Osteoblast (primary cell): ENCODE measurements at regions not wholly inside any gene's neighbourhood (a gene's known extent, or its start where the extent isn't known, plus 50 kb on each side); places are given as distances from the start of the nearest gene placed in this dataset.

ENCODE experiments used
- DNase-seq: peaks from one replicate; pipeline ENCODE4 v3.0.0; 2011; ENCODE audit warnings: low spot score, mixed read lengths; ENCODE audit not compliant: insufficient read length; ENCODE audit errors: missing footprints
- H2AFZ ChIP-seq: 2 replicates; pipeline ENCODE4 v1.6.0; 2011; ENCODE audit warnings: mild to moderate bottlenecking, low read length
- H3K27ac ChIP-seq: 2 replicates; pipeline ENCODE4 v1.5.1; 2011; ENCODE audit warnings: mild to moderate bottlenecking, low read depth, low read length, moderate library complexity
- H3K27me3 ChIP-seq: 2 replicates; pipeline ENCODE4 v1.6.0; 2012; ENCODE audit warnings: mild to moderate bottlenecking, control low read depth, inconsistent platforms, low read length, moderate library complexity; ENCODE audit not compliant: insufficient read depth
- H3K36me3 ChIP-seq: 2 replicates; pipeline ENCODE4 v1.5.1; 2011; ENCODE audit warnings: mild to moderate bottlenecking, low read length, control low read depth, moderate library complexity; ENCODE audit not compliant: insufficient read depth
- H3K4me1 ChIP-seq: 2 replicates; pipeline ENCODE4 v1.5.1; 2011; ENCODE audit warnings: mild to moderate bottlenecking, low read length, control low read depth, moderate library complexity; ENCODE audit not compliant: insufficient read depth
- H3K4me2 ChIP-seq: 2 replicates; pipeline ENCODE4 v1.6.0; 2011; ENCODE audit warnings: mild to moderate bottlenecking, low read length; ENCODE audit not compliant: insufficient read depth
- H3K4me3 ChIP-seq: fragments of 200-600 bp; sonication (generic); 3 replicates; pipeline ENCODE4 v1.5.1; 2012; ENCODE audit warnings: mild to moderate bottlenecking, low read length, inconsistent platforms; ENCODE audit not compliant: insufficient read depth
- H3K79me2 ChIP-seq: 2 replicates; pipeline ENCODE4 v1.6.0; 2012; ENCODE audit warnings: mild to moderate bottlenecking, low read length, control low read depth, inconsistent platforms; ENCODE audit not compliant: insufficient read depth
- H3K9me3 ChIP-seq: 2 replicates; pipeline ENCODE4 v1.5.1; 2011; ENCODE audit warnings: low read depth, low read length, control low read depth
- H4K20me1 ChIP-seq: 2 replicates; pipeline ENCODE4 v1.6.0; 2012; ENCODE audit warnings: mild to moderate bottlenecking, low read length, control low read depth; ENCODE audit not compliant: insufficient read depth
- TF ChIP-seq, protein P1 (sequence below): IDR thresholded peaks from 2 replicates; pipeline ENCODE4 v1.5.1; 2011; ENCODE audit warnings: mild to moderate bottlenecking, low read depth, low read length, moderate library complexity; ENCODE audit errors: extremely low read depth

DNA sequence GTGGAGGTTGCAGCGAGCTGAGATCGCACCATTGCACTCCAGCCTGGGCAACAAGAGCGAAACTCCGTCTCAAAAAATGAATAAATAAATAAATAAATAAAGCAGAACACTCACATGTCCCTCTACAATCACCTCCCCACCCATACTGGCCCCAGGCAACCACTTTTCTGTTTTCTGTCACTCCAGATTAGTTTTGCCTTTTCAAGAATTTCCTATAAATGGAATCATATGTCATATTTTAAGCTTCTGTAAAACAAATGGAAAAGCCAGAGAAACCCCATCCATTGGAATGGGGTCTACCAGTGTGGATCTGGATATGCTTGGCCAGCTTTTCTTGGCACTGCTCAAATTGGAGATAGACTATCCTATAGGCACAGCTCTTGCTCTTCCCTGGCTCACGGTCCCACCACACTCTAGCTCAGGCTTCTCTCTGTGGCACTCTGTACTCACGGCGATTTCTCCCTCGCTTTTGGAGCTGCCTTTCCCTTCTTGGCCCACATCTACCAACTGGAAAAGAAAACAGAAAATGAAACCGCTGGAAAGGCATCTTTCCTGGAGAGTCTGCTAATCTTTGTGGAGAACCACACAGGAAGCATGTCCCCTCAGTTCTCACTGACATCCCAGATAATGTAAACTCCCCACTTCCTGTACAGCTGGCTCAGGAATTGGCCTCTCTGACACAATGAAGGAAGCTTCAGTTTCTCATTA is 210.1 kb downstream of the JCAD start:
- Histone ChIP-seq H2AFZ (peak overlapping the region; percentile 66), H3K9me3 (no peaks in the 10 kb centered on the region), H4K20me1 (no peaks in the 10 kb centered on the region), H3K4me3 (peak overlapping the region; percentile 55), H3K27me3 (peaks cover 28% of the 10 kb centered on the region), H3K36me3 (no peaks in the 10 kb centered on the region), H3K4me2 (peak overlapping the region; percentile 80), H3K27ac (peak overlapping the region; percentile 7), H3K4me1 (peaks cover 12% of the 10 kb centered on the region), H3K79me2 (no peaks in the 10 kb centered on the region)
- DNase-seq, result peak; percentile 83
- TF ChIP-seq, protein P1, sequence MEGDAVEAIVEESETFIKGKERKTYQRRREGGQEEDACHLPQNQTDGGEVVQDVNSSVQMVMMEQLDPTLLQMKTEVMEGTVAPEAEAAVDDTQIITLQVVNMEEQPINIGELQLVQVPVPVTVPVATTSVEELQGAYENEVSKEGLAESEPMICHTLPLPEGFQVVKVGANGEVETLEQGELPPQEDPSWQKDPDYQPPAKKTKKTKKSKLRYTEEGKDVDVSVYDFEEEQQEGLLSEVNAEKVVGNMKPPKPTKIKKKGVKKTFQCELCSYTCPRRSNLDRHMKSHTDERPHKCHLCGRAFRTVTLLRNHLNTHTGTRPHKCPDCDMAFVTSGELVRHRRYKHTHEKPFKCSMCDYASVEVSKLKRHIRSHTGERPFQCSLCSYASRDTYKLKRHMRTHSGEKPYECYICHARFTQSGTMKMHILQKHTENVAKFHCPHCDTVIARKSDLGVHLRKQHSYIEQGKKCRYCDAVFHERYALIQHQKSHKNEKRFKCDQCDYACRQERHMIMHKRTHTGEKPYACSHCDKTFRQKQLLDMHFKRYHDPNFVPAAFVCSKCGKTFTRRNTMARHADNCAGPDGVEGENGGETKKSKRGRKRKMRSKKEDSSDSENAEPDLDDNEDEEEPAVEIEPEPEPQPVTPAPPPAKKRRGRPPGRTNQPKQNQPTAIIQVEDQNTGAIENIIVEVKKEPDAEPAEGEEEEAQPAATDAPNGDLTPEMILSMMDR, result no peak

DNA sequence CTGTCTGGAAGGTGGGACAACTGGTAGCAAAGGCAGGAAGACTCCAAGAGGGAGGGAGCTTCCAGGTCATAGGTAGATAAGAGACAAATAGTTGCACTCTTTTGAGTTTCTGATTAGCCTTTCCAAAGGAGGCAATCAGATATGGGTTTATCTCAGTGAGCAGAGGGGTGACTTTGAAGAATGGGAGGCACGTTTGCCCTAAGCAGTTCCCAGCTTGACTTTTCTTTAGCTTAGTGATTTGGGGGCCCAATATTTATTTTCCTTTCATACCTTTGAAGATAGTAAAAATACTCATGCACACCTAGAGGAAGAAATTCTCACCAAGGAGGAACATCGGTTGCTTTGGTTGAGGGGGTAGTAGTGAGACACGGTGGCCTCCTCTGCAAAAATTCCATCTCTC is 212.1 kb upstream of the SVIL start:
- no peak overlapping the region for H3K4me2 ChIP-seq
- H3K4me1 ChIP-seq, result peaks cover 12% of the 10 kb centered on the region
- H3K4me3 ChIP-seq, result no peak overlapping the region
- no peaks in the 10 kb centered on the region for H4K20me1 ChIP-seq
- H3K36me3 ChIP-seq, result no peaks in the 10 kb centered on the region
- no peaks in the 10 kb centered on the region for H3K79me2 ChIP-seq
- peaks cover 22% of the 10 kb centered on the region for H3K27me3 ChIP-seq
- H3K9me3 ChIP-seq, result no peaks in the 10 kb centered on the region
- TF ChIP-seq, protein P1, result no peak
- H3K27ac ChIP-seq, result no peak overlapping the region
- no peak for DNase-seq
- no peak overlapping the region for H2AFZ ChIP-seq

DNA sequence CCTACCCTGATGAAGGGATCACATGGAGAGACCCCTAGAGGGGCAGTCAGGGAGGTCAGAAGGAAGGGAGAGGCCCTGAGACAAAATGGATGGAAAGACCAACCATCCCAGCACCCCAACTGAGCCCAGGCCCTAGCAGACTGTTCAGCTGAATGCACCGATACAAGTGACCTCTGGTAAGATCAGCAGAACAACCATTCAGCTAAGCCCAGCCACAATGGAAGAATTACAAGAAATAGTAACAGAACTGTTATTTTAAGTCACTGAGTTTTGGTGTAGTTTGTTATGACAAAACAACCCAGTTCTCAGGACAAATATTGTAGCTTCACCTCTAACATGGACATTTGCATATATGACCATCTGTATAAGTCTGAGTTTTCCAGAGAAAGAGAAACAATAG is 210.4 kb upstream of the SVIL start:
- Histone ChIP-seq H3K9me3 (no peaks in the 10 kb centered on the region), H3K4me3 (no peak overlapping the region), H3K79me2 (no peaks in the 10 kb centered on the region), H3K27ac (no peak overlapping the region), H3K4me2 (no peak overlapping the region), H2AFZ (no peak overlapping the region), H4K20me1 (no peaks in the 10 kb centered on the region), H3K4me1 (peaks cover 11% of the 10 kb centered on the region), H3K27me3 (peaks cover 35% of the 10 kb centered on the region), H3K36me3 (no peaks in the 10 kb centered on the region)
- DNase-seq, result no peak
- TF ChIP-seq, protein P1, result no peak

DNA sequence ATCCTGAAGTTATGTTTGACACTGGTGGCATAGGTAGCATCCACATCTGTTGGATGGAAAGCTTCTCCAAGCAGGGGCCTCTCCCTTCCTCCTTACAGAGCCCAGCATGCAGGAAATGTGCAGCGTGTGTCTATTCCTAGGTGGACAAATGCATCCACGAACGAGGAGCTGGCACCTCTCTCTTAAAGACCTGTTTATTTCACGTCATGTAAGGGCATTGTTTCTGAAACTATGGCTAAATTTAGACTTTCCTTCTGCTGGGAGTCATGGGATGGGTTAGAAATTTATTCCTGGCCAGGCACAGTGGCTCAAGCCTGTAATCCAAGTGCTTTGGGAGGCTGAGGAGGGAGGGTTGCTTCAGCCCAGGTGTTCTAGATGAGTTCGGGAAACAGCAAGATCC is 208.4 kb upstream of the SVIL start:
- H2AFZ ChIP-seq, result no peak overlapping the region
- H3K79me2 ChIP-seq, result no peaks in the 10 kb centered on the region
- H3K27ac ChIP-seq, result no peak overlapping the region
- no peak overlapping the region for H3K4me2 ChIP-seq
- TF ChIP-seq, protein P1, result no peak
- H3K9me3 ChIP-seq, result no peaks in the 10 kb centered on the region
- no peaks in the 10 kb centered on the region for H3K36me3 ChIP-seq
- no peak for DNase-seq
- H4K20me1 ChIP-seq, result no peaks in the 10 kb centered on the region
- H3K4me1 ChIP-seq, result no peaks in the 10 kb centered on the region
- no peak overlapping the region for H3K4me3 ChIP-seq
- H3K27me3 ChIP-seq, result peaks cover 49% of the 10 kb centered on the region
